ENCODE measurements at regions not wholly inside any gene's neighbourhood (a gene's known extent, or its start where the extent isn't known, plus 50 kb on each side); places are given as distances from the start of the nearest gene placed in this dataset.
A peak's percentile ranks its signal among the peaks of the same experiment; 100 is the strongest.

- Histone ChIP-seq H3K9ac (ENCODE audit: low read depth, low read length) (no peak overlapping the region), H3K4me1 (ENCODE audit: insufficient read depth, low read length) (no peaks in the 10 kb centered on the region), H3K36me3 (ENCODE audit: insufficient read depth, low read depth, low read length) (no peaks in the 10 kb centered on the region), H3K9me3 (ENCODE audit: insufficient read depth, low read depth, low read length) (no peaks in the 10 kb centered on the region), H3K27me3 (ENCODE audit: insufficient read depth, low read length) (no peaks in the 10 kb centered on the region), H3K27ac (ENCODE audit: low read length) (no peak overlapping the region), H3K4me3 (ENCODE audit: low read length) (no peak overlapping the region)
These were observed 61.9 kb upstream of the BMP6 start for GRCh38 chr6:7664003-7664402.

- Histone ChIP-seq H3K27ac (ENCODE audit: low read length) (no peak overlapping the region), H3K4me1 (ENCODE audit: insufficient read depth, low read length) (no peaks in the 10 kb centered on the region), H3K9me3 (ENCODE audit: insufficient read depth, low read depth, low read length) (no peaks in the 10 kb centered on the region; the same call in 1 of the 2 replicates), H3K27me3 (ENCODE audit: insufficient read depth, low read length) (0 out of 2 replicates have a peak, but pooled peaks cover 11% of the 10 kb centered on the region), H3K36me3 (ENCODE audit: insufficient read depth, low read depth, low read length) (no peaks in the 10 kb centered on the region), H3K9ac (ENCODE audit: low read depth, low read length) (no peak overlapping the region), H3K4me3 (ENCODE audit: low read length) (no peak overlapping the region)
These were observed 57.0 kb upstream of the BMP6 start for GRCh38 chr6:7668936-7669335.

- no peak overlapping the region for H3K9ac ChIP-seq (ENCODE audit: low read depth, low read length)
- 0 out of 2 replicates have a peak, but pooled peaks cover 15% of the 10 kb centered on the region for H3K27me3 ChIP-seq (ENCODE audit: insufficient read depth, low read length)
- H3K9me3 ChIP-seq (ENCODE audit: insufficient read depth, low read depth, low read length) = no peaks in the 10 kb centered on the region; the same call in 1 of the 2 replicates
- no peaks in the 10 kb centered on the region for H3K36me3 ChIP-seq (ENCODE audit: insufficient read depth, low read depth, low read length)
- H3K4me1 ChIP-seq (ENCODE audit: insufficient read depth, low read length) = no peaks in the 10 kb centered on the region
- no peak overlapping the region for H3K27ac ChIP-seq (ENCODE audit: low read length)
- H3K4me3 ChIP-seq (ENCODE audit: low read length) = no peak overlapping the region
These were observed 56.2 kb upstream of the BMP6 start for GRCh38 chr6:7669742-7670141.

GRCh38 chr6:7671076-7671475, 54.8 kb upstream of the BMP6 start:
- no peak overlapping the region for H3K4me3 ChIP-seq (ENCODE audit: low read length)
- no peaks in the 10 kb centered on the region for H3K36me3 ChIP-seq (ENCODE audit: insufficient read depth, low read depth, low read length)
- no peak overlapping the region for H3K9ac ChIP-seq (ENCODE audit: low read depth, low read length)
- H3K9me3 ChIP-seq (ENCODE audit: insufficient read depth, low read depth, low read length) = no peaks in the 10 kb centered on the region; the same call in 1 of the 2 replicates
- H3K27ac ChIP-seq (ENCODE audit: low read length) = no peak overlapping the region
- no peaks in the 10 kb centered on the region for H3K4me1 ChIP-seq (ENCODE audit: insufficient read depth, low read length)
- 0 out of 2 replicates have a peak, but pooled peaks cover 15% of the 10 kb centered on the region for H3K27me3 ChIP-seq (ENCODE audit: insufficient read depth, low read length)

GRCh38 chr6:7671581-7671980, 54.3 kb upstream of the BMP6 start:
- H3K9ac ChIP-seq (ENCODE audit: low read depth, low read length) = no peak overlapping the region
- H3K36me3 ChIP-seq (ENCODE audit: insufficient read depth, low read depth, low read length) = no peaks in the 10 kb centered on the region

GRCh38 chr6:7672066-7673062, 53.5 kb upstream of the BMP6 start:
- Histone ChIP-seq H3K27me3 (ENCODE audit: insufficient read depth, low read length) (0 out of 2 replicates have a peak, but pooled peaks cover 15% of the 10 kb centered on the region), H3K4me3 (ENCODE audit: low read length) (peak overlapping the region; percentile 53; the same call in 1 of the 2 replicates), H3K9ac (ENCODE audit: low read depth, low read length) (no peak overlapping the region; the same call in 1 of the 2 replicates), H3K4me1 (ENCODE audit: insufficient read depth, low read length) (no peaks in the 10 kb centered on the region), H3K9me3 (ENCODE audit: insufficient read depth, low read depth, low read length) (no peaks in the 10 kb centered on the region; the same call in 1 of the 2 replicates), H3K27ac (ENCODE audit: low read length) (no peak overlapping the region), H3K36me3 (ENCODE audit: insufficient read depth, low read depth, low read length) (no peaks in the 10 kb centered on the region)

More at GRCh38 chr6:7671581-7671980, 54.3 kb upstream of the BMP6 start:
- H3K27ac ChIP-seq (ENCODE audit: low read length) = no peak overlapping the region
- H3K4me3 ChIP-seq (ENCODE audit: low read length) = no peak overlapping the region
- H3K27me3 ChIP-seq (ENCODE audit: insufficient read depth, low read length) = 0 out of 2 replicates have a peak, but pooled peaks cover 15% of the 10 kb centered on the region
- no peaks in the 10 kb centered on the region for H3K4me1 ChIP-seq (ENCODE audit: insufficient read depth, low read length)
- no peaks in the 10 kb centered on the region; the same call in 1 of the 2 replicates for H3K9me3 ChIP-seq (ENCODE audit: insufficient read depth, low read depth, low read length)

GRCh38 chr6:7673063-7673536, 52.8 kb upstream of the BMP6 start:
- Histone ChIP-seq H3K9ac (ENCODE audit: low read depth, low read length) (peak overlapping the region; percentile 21; the same call in 1 of the 2 replicates), H3K27me3 (ENCODE audit: insufficient read depth, low read length) (0 out of 2 replicates have a peak, but pooled peaks cover 15% of the 10 kb centered on the region), H3K4me1 (ENCODE audit: insufficient read depth, low read length) (no peaks in the 10 kb centered on the region), H3K4me3 (ENCODE audit: low read length) (peak overlapping the region; percentile 53; the same call in 1 of the 2 replicates), H3K27ac (ENCODE audit: low read length) (no peak overlapping the region), H3K36me3 (ENCODE audit: insufficient read depth, low read depth, low read length) (no peaks in the 10 kb centered on the region), H3K9me3 (ENCODE audit: insufficient read depth, low read depth, low read length) (no peaks in the 10 kb centered on the region; the same call in 1 of the 2 replicates)

GRCh38 chr6:7674291-7674690, 51.6 kb upstream of the BMP6 start:
- Histone ChIP-seq H3K27me3 (ENCODE audit: insufficient read depth, low read length) (0 out of 2 replicates have a peak, but pooled peaks cover 15% of the 10 kb centered on the region), H3K4me3 (ENCODE audit: low read length) (no peak overlapping the region), H3K27ac (ENCODE audit: low read length) (no peak overlapping the region), H3K9me3 (ENCODE audit: insufficient read depth, low read depth, low read length) (no peaks in the 10 kb centered on the region; the same call in 1 of the 2 replicates), H3K36me3 (ENCODE audit: insufficient read depth, low read depth, low read length) (no peaks in the 10 kb centered on the region), H3K4me1 (ENCODE audit: insufficient read depth, low read length) (no peaks in the 10 kb centered on the region), H3K9ac (ENCODE audit: low read depth, low read length) (no peak overlapping the region)

GRCh38 chr6:7675353-7675945, 50.5 kb upstream of the BMP6 start:
- no peak overlapping the region for H3K4me3 ChIP-seq (ENCODE audit: low read length)
- no peak overlapping the region for H3K9ac ChIP-seq (ENCODE audit: low read depth, low read length)
- no peaks in the 10 kb centered on the region; the same call in 1 of the 2 replicates for H3K9me3 ChIP-seq (ENCODE audit: insufficient read depth, low read depth, low read length)
- no peak overlapping the region for H3K27ac ChIP-seq (ENCODE audit: low read length)
- no peaks in the 10 kb centered on the region for H3K36me3 ChIP-seq (ENCODE audit: insufficient read depth, low read depth, low read length)
- H3K27me3 ChIP-seq (ENCODE audit: insufficient read depth, low read length) = 0 out of 2 replicates have a peak, but pooled peaks cover 15% of the 10 kb centered on the region
- H3K4me1 ChIP-seq (ENCODE audit: insufficient read depth, low read length) = peaks cover 8% of the 10 kb centered on the region; the same call in 1 of the 2 replicates
